ENCODE measurements at regions not wholly inside any gene's neighbourhood (a gene's known extent, or its start where the extent isn't known, plus 50 kb on each side); places are given as distances from the start of the nearest gene placed in this dataset.

- TF ChIP-seq EZH2 (IDR thresholded peaks at IDR 0.05; ENCODE audit: borderline replicate concordance, insufficient read depth, low read length, poor library complexity, severe bottlenecking), result no peak
- TF ChIP-seq, protein P1, sequence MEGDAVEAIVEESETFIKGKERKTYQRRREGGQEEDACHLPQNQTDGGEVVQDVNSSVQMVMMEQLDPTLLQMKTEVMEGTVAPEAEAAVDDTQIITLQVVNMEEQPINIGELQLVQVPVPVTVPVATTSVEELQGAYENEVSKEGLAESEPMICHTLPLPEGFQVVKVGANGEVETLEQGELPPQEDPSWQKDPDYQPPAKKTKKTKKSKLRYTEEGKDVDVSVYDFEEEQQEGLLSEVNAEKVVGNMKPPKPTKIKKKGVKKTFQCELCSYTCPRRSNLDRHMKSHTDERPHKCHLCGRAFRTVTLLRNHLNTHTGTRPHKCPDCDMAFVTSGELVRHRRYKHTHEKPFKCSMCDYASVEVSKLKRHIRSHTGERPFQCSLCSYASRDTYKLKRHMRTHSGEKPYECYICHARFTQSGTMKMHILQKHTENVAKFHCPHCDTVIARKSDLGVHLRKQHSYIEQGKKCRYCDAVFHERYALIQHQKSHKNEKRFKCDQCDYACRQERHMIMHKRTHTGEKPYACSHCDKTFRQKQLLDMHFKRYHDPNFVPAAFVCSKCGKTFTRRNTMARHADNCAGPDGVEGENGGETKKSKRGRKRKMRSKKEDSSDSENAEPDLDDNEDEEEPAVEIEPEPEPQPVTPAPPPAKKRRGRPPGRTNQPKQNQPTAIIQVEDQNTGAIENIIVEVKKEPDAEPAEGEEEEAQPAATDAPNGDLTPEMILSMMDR (IDR thresholded peaks at IDR 0.05; ENCODE audit: poor library complexity, severe bottlenecking), result no peak
- no peak for TF ChIP-seq EP300 (conservative IDR thresholded peaks at IDR 0.05; ENCODE audit: poor library complexity, severe bottlenecking)
- TF ChIP-seq RAD21 (conservative IDR thresholded peaks at IDR 0.05), result no peak
Observed at GRCh38 chr4:137692205-137692604, 159.9 kb upstream of the PCDH18 start.
